SU-DHL-6 (cell line): ENCODE measurements at regions not wholly inside any gene's neighbourhood (a gene's known extent, or its start where the extent isn't known, plus 50 kb on each side); places are given as distances from the start of the nearest gene placed in this dataset.

Source experiments
- CTCF ChIP-seq: fragments of 200-600 bp; sonication (generic); IDR thresholded peaks from one replicate; pipeline ENCODE4 v1.5.1; 2017; ENCODE audit warnings: antibody characterized with exemption, mild to moderate bottlenecking, low read length, moderate library complexity; ENCODE audit not compliant: insufficient read depth, poor library complexity, severe bottlenecking
- EZH2phosphoT487 ChIP-seq: fragments of 200-600 bp; sonication (generic), shearing (Covaris generic); conservative IDR thresholded peaks from 2 replicates; pipeline ENCODE4 v1.6.1; 2018; ENCODE audit warnings: mild to moderate bottlenecking, antibody characterized with exemption, low read length, moderate library complexity, mixed read lengths

- no peak for TF ChIP-seq CTCF
- TF ChIP-seq EZH2phosphoT487: no peak
These were observed 130.7 kb upstream of the NAMPT start for GRCh38 chr7:106415433-106415832.
